NCI-H2171 (cell line): ENCODE measurements at regions not wholly inside any gene's neighbourhood (a gene's known extent, or its start where the extent isn't known, plus 50 kb on each side); places are given as distances from the start of the nearest gene placed in this dataset.

Experiments
- DNase-seq: peaks from one replicate; lab custom pipeline; 2025; lab: John Stamatoyannopoulos, UW

GRCh38 chr2:118665784-118666529 lies 181.5 kb downstream of the EN1 start:
- no peak for DNase-seq

DNA sequence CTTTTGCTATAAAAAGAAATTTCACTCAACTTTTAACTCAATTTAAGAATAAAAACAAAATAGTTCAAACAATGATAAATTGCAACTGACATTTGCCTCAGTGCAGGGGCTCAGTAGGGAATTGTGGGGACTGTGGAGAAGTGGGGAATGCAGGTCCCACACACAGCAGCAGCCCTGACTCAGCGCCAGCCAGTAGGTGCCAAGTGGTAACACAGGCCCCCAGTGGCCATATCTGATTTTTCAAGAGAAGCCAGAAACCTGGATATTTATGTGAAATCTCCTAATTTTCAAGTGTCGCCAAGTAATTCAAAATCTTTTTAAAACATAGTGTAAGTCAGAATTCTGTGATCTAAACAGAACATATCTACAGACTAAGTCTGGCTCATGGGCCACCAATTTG lies 186.3 kb downstream of the EN1 start:
- no peak for DNase-seq

DNA sequence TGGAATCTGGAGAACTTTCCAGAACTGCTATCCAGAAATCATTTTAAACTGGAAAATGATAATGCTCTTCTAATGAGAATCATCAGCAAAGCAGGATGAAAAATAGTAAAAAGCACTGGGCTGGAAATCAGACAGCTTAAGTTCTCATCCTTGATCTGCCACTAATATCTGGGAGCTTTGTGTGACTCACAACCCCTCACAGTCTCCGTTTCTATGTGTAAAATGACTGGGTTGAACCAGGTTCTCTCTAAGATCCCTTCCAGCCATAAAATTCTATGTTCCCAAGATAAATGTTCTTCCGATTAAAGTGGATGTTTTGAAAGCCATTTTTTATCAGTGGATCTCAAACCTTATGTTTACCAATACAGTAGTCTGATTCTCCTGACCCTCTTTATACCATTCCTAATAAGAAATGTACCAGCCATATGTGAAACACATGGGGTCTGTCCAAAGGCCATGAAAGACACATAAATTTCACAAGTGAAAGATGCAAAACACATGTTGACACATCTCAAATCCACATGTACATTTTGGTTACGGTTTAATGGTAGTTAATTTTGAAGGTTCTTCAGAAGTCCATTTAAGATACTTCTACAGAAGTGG lies 188.8 kb downstream of the EN1 start:
- DNase-seq: no peak

- DNase-seq: no peak
Measured at GRCh38 chr2:118657466-118657865, 190.0 kb downstream of the EN1 start.

DNA sequence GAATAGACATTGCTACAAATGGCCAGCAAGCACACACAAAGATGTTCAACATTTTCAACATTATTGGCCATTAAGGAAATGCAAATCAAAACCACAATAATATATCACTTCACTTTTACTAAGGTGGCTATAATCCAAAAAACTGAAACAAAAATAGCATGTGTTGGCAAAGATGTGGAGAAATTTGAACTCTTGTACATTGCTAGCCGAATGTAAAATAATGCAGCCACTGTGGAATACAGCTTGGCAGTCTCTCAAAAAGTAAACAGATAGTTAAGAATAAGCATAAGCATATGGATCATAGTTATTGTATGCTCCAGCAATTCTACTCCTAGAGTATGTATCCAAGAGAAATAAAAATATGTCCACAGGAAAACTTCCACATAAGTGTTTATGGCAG lies 192.5 kb downstream of the EN1 start:
- DNase-seq: no peak

DNA sequence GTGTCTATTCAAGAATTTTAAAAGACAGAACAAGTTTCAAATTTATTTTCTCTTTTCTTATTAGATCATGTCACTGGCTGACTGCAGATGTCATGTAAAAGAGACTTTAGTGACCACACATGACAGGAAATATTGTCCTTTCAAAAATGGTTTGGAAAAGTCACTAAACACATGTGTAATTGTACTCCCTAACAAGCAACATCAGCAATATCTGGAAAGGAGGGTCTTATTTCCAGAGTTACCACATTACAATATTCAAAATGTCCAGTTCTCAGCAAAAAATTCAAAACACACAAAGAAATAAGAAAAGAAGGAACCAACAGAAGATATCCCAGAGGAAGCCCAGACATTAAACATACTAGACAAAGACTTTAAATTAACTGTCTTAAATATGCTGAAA lies 197.1 kb downstream of the EN1 start:
- DNase-seq: no peak

GRCh38 chr2:118645876-118646275 lies 201.6 kb downstream of the EN1 start:
- no peak for DNase-seq

- no peak for DNase-seq
Measured at GRCh38 chr2:118644190-118644589, 203.3 kb downstream of the EN1 start.

- DNase-seq: no peak
Measured at GRCh38 chr2:118643294-118643693, 204.2 kb downstream of the EN1 start.

- no peak for DNase-seq
Measured at GRCh38 chr2:118642501-118642900, 204.9 kb downstream of the EN1 start.

DNA sequence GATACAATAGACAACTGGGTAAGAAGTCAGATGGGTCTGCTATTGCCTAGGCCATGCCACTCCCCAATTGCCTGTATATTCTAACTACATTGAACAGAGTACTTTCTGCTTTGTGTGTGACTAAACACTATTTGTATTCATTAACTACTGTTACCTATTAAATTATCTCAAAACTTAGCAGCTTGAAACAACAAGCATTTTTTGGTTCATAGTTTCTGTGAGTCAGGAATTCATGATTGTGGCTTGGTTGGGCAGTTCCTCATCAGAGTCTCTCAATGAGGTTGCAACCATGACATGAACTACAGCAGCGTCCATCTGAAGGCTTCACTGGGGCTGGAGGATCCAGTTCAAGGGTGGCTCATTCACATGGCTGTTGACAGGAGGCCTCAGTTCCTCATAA lies 205.7 kb downstream of the EN1 start:
- DNase-seq: no peak

DNA sequence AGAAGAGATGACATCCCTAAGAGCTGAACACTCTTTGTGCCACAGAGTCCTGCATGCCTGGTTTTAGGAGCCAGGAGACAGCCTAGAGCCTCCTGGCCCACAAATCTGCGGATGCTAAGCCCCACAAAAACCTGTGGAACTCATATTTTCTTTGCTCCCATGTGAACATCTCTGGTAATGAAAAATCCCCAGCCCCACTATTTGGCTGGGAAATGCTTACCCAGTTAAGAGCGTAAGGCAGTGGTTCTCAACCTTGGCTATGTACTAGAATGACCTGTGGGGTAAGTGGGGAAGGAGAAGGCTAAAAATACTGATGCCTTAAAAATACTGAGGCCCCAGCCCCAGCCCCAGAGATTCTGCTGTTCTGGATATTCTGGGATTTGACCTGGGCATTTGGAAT lies 208.1 kb downstream of the EN1 start:
- no peak for DNase-seq

- no peak for DNase-seq
Measured at GRCh38 chr2:118638453-118638852, 209.0 kb downstream of the EN1 start.

DNA sequence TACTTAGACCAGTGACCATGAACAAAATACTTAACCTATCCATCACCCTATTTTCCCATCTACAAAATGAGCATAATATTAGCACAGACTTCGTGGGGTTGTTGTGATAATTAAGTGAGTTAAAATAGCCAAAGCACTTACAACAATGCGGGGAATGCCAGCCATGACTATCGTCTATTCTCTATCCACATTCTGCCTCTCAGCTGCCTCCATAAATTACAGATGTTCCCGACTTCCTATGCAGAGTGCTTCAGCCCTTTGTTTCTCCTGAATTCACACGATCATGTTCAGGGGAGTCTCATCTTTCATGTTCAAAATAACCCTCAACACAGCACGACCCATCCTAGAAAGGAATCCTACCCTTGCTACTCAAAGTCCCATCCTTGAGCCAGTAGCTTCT lies 211.6 kb downstream of the EN1 start:
- DNase-seq: no peak

DNA sequence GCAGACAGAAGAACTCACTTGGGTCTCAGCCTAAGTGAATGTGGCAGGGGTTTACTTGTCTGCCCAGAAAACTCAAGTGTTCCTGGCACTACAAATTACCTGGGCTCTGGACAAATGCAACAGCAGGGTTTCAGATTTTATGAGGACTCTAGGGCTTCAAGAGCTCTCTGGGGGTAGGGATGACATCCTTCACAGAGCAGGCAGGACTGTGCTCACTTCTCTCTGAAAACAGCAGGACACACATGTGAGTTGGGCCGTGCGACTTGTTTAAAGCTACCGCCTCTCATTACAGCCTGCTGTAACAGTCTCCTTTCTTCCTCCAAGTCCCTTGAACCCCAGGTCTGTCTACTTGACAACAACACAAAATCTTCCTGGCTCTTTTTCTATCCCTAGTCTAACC lies 212.6 kb downstream of the EN1 start:
- no peak for DNase-seq

DNA sequence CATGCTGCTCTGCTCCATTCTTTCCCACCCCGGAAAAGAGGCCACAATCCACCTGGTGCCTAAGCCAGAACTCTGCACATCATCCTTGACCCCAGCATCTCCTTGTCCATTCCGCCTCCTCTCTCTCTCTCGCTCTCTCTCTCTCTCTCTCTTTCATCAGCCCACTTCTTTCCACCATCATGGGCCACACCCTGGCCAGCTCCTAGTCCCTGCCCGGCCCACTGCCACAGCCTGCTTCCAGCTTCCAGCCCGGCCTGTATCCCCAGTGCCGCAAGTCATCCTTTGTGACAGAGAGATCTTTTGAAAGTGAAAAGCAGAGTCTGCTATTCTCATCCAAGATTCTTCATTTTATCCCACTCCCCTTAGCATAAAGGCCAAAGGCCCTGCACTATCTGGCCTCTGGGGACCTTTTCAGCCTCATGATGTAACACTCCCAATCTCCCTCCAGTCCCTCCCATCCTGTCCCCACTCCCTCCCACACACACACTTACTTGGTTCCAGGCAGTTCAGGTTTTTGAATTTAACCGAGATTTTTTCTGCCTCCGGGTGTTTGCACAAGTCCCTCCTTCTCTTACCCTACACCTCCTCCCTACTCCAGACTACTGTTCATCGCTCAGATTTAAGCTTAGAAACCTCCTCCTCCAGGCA lies 214.0 kb downstream of the EN1 start:
- DNase-seq: no peak

DNA sequence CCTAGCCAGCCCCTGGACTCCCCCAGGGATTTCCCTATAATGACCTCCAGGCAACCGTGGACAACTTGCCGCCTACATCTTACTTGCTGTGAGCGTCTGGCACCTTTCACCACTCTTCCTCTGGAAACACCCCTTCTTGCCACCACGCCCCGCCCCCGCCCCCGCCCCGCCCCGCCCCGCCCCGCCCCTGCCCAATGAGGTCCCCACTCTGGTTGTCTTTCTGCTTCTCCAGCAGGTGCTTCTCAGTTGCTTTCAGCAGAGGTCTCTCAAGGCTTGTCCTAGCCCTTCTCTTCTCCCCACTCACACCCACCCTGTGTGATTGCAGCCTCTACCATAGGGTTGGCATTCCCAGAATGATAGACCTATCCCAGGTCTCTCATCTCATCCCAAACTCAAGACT lies 214.5 kb downstream of the EN1 start:
- no peak for DNase-seq

DNA sequence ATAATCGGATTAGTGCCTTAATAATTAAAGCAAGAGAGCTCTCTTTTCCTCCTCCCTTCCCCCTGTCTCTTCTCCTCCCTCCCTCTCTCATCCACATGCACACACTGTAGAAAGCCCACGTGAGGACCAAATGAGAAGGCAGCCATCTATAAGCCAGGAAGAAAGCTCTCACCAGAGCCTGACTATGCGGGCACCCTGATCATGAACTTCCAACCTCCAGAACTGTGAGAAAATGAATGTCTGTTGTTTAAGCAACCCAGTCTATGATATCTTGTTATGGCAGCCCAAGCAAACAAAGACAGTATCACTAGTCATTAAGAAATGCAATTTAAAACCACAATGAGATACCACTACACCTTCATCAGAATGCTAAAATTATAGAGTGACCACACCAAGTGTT lies 220.3 kb downstream of the EN1 start:
- DNase-seq: no peak

- DNase-seq: no peak
Measured at GRCh38 chr2:118622913-118623312, 224.5 kb downstream of the EN1 start.

DNA sequence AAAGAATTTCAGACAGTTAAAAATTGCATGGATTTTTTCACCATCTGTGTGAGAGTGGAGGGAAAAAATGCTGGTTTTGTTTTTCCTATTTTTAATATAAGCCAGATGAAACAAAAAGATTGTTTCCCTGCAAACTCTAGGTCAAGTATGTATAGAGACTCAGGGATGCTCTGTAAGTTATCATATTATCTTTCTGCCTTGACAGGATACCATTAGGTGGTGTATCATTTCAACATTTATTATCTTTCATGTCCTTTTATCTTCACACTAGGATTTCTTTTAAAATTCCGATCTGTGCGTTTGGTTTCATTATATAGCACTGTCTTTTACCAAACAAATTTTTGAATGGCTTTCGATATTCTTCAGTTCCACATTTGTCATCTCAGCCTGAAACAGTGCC lies 225.3 kb downstream of the EN1 start:
- no peak for DNase-seq

DNA sequence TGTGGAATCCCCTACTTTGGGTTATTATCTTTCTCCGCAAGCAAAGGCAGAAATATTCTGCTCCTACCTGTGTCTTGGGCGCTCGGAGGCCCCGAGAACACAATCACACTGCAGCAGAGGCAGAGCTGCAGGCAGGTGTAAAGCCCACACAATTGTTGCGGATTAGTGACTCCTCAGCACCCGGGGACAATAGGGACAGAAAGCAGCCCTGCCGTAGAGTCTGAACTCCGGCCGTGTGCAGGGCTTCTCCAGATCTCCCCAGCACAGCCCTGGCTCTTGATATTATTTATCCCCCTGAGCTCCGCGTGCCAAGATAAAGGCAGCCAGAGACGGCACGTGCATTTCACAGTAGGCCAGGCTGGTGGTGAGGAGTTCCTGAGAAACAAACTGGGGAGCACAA lies 229.2 kb downstream of the EN1 start:
- no peak for DNase-seq

- DNase-seq: no peak
Measured at GRCh38 chr2:118616432-118616831, 231.0 kb downstream of the EN1 start.

- no peak for DNase-seq
Measured at GRCh38 chr2:118614841-118615271, 232.6 kb downstream of the EN1 start.

DNA sequence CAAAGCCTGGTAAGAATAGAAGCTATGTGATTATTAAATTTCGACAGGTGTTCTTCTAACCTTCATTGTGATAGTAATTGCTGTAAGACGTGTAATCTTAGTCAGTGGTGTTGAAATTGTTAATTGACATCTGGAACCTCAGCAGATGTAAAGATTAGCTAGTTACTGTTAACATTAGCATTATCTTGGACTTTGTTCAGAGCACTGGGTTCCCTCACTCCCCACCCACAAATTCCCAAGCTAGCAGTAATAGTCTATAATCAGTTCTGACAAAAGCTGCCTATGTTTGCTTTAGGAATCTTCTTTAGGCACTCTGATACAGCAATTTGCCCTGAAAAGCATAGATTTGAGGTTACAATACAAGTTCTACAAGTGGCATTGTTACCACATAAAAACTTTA lies 233.7 kb downstream of the EN1 start:
- no peak for DNase-seq
